Osteoblast (primary cell): ENCODE measurements at regions not wholly inside any gene's neighbourhood (a gene's known extent, or its start where the extent isn't known, plus 50 kb on each side); places are given as distances from the start of the nearest gene placed in this dataset.

Experiments
- DNase-seq: peaks from one replicate; pipeline ENCODE4 v3.0.0; 2011; ENCODE audit warnings: low spot score, mixed read lengths; ENCODE audit not compliant: insufficient read length; ENCODE audit errors: missing footprints
- H2AFZ ChIP-seq: 2 replicates; pipeline ENCODE4 v1.6.0; 2011; ENCODE audit warnings: mild to moderate bottlenecking, low read length
- H3K27ac ChIP-seq: 2 replicates; pipeline ENCODE4 v1.5.1; 2011; ENCODE audit warnings: mild to moderate bottlenecking, low read depth, low read length, moderate library complexity
- H3K27me3 ChIP-seq: 2 replicates; pipeline ENCODE4 v1.6.0; 2012; ENCODE audit warnings: mild to moderate bottlenecking, control low read depth, inconsistent platforms, low read length, moderate library complexity; ENCODE audit not compliant: insufficient read depth
- H3K36me3 ChIP-seq: 2 replicates; pipeline ENCODE4 v1.5.1; 2011; ENCODE audit warnings: mild to moderate bottlenecking, low read length, control low read depth, moderate library complexity; ENCODE audit not compliant: insufficient read depth
- H3K4me1 ChIP-seq: 2 replicates; pipeline ENCODE4 v1.5.1; 2011; ENCODE audit warnings: mild to moderate bottlenecking, low read length, control low read depth, moderate library complexity; ENCODE audit not compliant: insufficient read depth
- H3K4me2 ChIP-seq: 2 replicates; pipeline ENCODE4 v1.6.0; 2011; ENCODE audit warnings: mild to moderate bottlenecking, low read length; ENCODE audit not compliant: insufficient read depth
- H3K4me3 ChIP-seq: fragments of 200-600 bp; sonication (generic); 3 replicates; pipeline ENCODE4 v1.5.1; 2012; ENCODE audit warnings: mild to moderate bottlenecking, low read length, inconsistent platforms; ENCODE audit not compliant: insufficient read depth
- H3K79me2 ChIP-seq: 2 replicates; pipeline ENCODE4 v1.6.0; 2012; ENCODE audit warnings: mild to moderate bottlenecking, low read length, control low read depth, inconsistent platforms; ENCODE audit not compliant: insufficient read depth
- H3K9me3 ChIP-seq: 2 replicates; pipeline ENCODE4 v1.5.1; 2011; ENCODE audit warnings: low read depth, low read length, control low read depth
- H4K20me1 ChIP-seq: 2 replicates; pipeline ENCODE4 v1.6.0; 2012; ENCODE audit warnings: mild to moderate bottlenecking, low read length, control low read depth; ENCODE audit not compliant: insufficient read depth
- CTCF ChIP-seq: IDR thresholded peaks from 2 replicates; pipeline ENCODE4 v1.5.1; 2011; ENCODE audit warnings: mild to moderate bottlenecking, low read depth, low read length, moderate library complexity; ENCODE audit errors: extremely low read depth

GRCh38 chr1:55746710-55747109 is 531.5 kb upstream of the USP24 start:
- Histone ChIP-seq H3K27ac (no peak overlapping the region), H3K4me3 (no peak overlapping the region), H2AFZ (no peak overlapping the region), H3K4me1 (no peaks in the 10 kb centered on the region), H3K9me3 (no peaks in the 10 kb centered on the region), H3K4me2 (no peak overlapping the region), H3K79me2 (no peaks in the 10 kb centered on the region), H3K36me3 (no peaks in the 10 kb centered on the region), H3K27me3 (no peaks in the 10 kb centered on the region), H4K20me1 (no peaks in the 10 kb centered on the region)
- no peak for TF ChIP-seq CTCF
- DNase-seq, result no peak

GRCh38 chr1:55741516-55741915 is 526.4 kb upstream of the USP24 start:
- H3K27me3 ChIP-seq, result no peaks in the 10 kb centered on the region
- H4K20me1 ChIP-seq, result no peaks in the 10 kb centered on the region
- no peak for DNase-seq
- H3K79me2 ChIP-seq, result no peaks in the 10 kb centered on the region
- H2AFZ ChIP-seq, result no peak overlapping the region
- no peak for TF ChIP-seq CTCF
- no peaks in the 10 kb centered on the region for H3K4me1 ChIP-seq
- no peaks in the 10 kb centered on the region for H3K9me3 ChIP-seq
- no peaks in the 10 kb centered on the region for H3K36me3 ChIP-seq
- no peak overlapping the region for H3K27ac ChIP-seq
- H3K4me3 ChIP-seq, result no peak overlapping the region
- H3K4me2 ChIP-seq, result no peak overlapping the region

GRCh38 chr1:55735106-55735505 is 519.9 kb upstream of the USP24 start:
- no peak for TF ChIP-seq CTCF
- Histone ChIP-seq H2AFZ (peak overlapping the region; percentile 27), H3K4me1 (peaks cover 8% of the 10 kb centered on the region), H4K20me1 (no peaks in the 10 kb centered on the region), H3K36me3 (no peaks in the 10 kb centered on the region), H3K79me2 (no peaks in the 10 kb centered on the region), H3K4me3 (no peak overlapping the region), H3K4me2 (no peak overlapping the region), H3K27me3 (no peaks in the 10 kb centered on the region), H3K9me3 (no peaks in the 10 kb centered on the region), H3K27ac (no peak overlapping the region)
- DNase-seq, result peak; percentile 25

GRCh38 chr1:55726994-55727393 is 511.8 kb upstream of the USP24 start:
- H3K4me2 ChIP-seq, result peak overlapping the region; percentile 35
- TF ChIP-seq CTCF, result no peak
- no peak overlapping the region for H2AFZ ChIP-seq
- no peak for DNase-seq
- H3K27me3 ChIP-seq, result no peaks in the 10 kb centered on the region
- H3K36me3 ChIP-seq, result no peaks in the 10 kb centered on the region
- peak overlapping the region; percentile 14 for H3K4me3 ChIP-seq
- no peaks in the 10 kb centered on the region for H4K20me1 ChIP-seq
- no peaks in the 10 kb centered on the region for H3K9me3 ChIP-seq
- H3K4me1 ChIP-seq, result peaks cover 40% of the 10 kb centered on the region
- H3K27ac ChIP-seq, result peak overlapping the region; percentile 46
- H3K79me2 ChIP-seq, result no peaks in the 10 kb centered on the region
